Panc1 (cell line): ENCODE measurements at regions not wholly inside any gene's neighbourhood (a gene's known extent, or its start where the extent isn't known, plus 50 kb on each side); places are given as distances from the start of the nearest gene placed in this dataset.
"Not testable (repeated sequence)": the region's sequence is repeated elsewhere in the genome, so short reads cannot be mapped to it uniquely, and the experiment has no call there.

ENCODE experiments used
- ATAC-seq: fragments of 200-7000 bp; cut with Tn5 transposase; 2 replicates; pipeline ENCODE4 v1.9.1; 2020; ENCODE audit warnings: mild to moderate bottlenecking, moderate library complexity
- BruUV-seq: library from RNA; stranded (reverse); fragments of 400-500 nt; replicated peaks from 2 replicates; lab custom pipeline; 2021; lab: Mats Ljungman, UMichigan
- CTCF ChIA-PET: fragments of 300-600 bp; sonication (Branson Sonifier 250); formaldehyde crosslinking; loops from one replicate; lab custom pipeline; 2022; ENCODE audit warnings: antibody characterized with exemption; lab: Charles Lee
- POLR2A ChIA-PET: fragments of 300-600 bp; sonication (Branson Sonifier 250); formaldehyde crosslinking; loops from one replicate; lab custom pipeline; 2022; ENCODE audit warnings: antibody characterized with exemption; lab: Charles Lee
- DNase-seq: peaks from one replicate; pipeline ENCODE4 v3.0.0-alpha.2; 2010; ENCODE audit warnings: low read depth, low spot score
- H3K27ac ChIP-seq: 2 replicates; pipeline ENCODE4 v1.5.1; 2011; ENCODE audit warnings: mild to moderate bottlenecking, low read length, inconsistent platforms
- H3K27me3 ChIP-seq: fragments of 200-500 bp; sonication (Bioruptor generic); 2 replicates; pipeline ENCODE4 v1.6.0; 2014; ENCODE audit warnings: low read length, inconsistent platforms; ENCODE audit not compliant: control insufficient read depth, insufficient read depth
- H3K36me3 ChIP-seq: fragments of 200-500 bp; sonication (Bioruptor generic); 2 replicates; pipeline ENCODE4 v1.5.1; 2014; ENCODE audit warnings: inconsistent platforms, mild to moderate bottlenecking, low read length, moderate library complexity; ENCODE audit not compliant: control insufficient read depth, insufficient read depth
- H3K4me1 ChIP-seq: 2 replicates; pipeline ENCODE4 v1.5.1; 2011; ENCODE audit warnings: inconsistent platforms, mild to moderate bottlenecking, low read length, moderate library complexity; ENCODE audit not compliant: control insufficient read depth, insufficient read depth
- H3K4me3 ChIP-seq, 2 experiments: 2 replicates each; pipeline ENCODE4 v1.5.1; 2011 to 2012; ENCODE audit warnings: low read depth in 2 of 2, low read length in 2 of 2, mild to moderate bottlenecking in 2 of 2, inconsistent platforms in 1 of 2, moderate library complexity in 1 of 2
- H3K9me3 ChIP-seq: fragments of 200-500 bp; sonication (Bioruptor generic); 2 replicates; pipeline ENCODE4 v1.5.1; 2014; ENCODE audit warnings: low read depth, mild to moderate bottlenecking, inconsistent platforms, low read length, moderate library complexity; ENCODE audit not compliant: control insufficient read depth, insufficient read depth
- in situ Hi-C: cut with HindIII; loops from 2 replicates; pipeline ENCODE4 v1.10.0; 2016; ENCODE audit warnings: low sequenced_read_pairs, low pct_unique_long_range_greater_than_20kb
- intact Hi-C: fragments of 100-400 bp; cut with micrococcal nuclease; formaldehyde crosslinking; loops from one replicate; pipeline ENCODE4 v1.10.0; 2022; ENCODE audit not compliant: unreplicated experiment

GRCh38 chr22:10526079-10526478 is 5001.9 kb upstream of the OR11H1 start:
- H3K36me3 ChIP-seq, H3K27me3 ChIP-seq, H3K4me1 ChIP-seq, H3K9me3 ChIP-seq, H3K4me3 ChIP-seq, POLR2A ChIA-PET, CTCF ChIA-PET, H3K27ac ChIP-seq, DNase-seq, BruUV-seq, ATAC-seq, intact Hi-C loops, in situ Hi-C loops: not testable (repeated sequence)

GRCh38 chr22:10531141-10531540 is 4996.9 kb upstream of the OR11H1 start:
- ATAC-seq, H3K9me3 ChIP-seq, CTCF ChIA-PET, H3K4me3 ChIP-seq, H3K27ac ChIP-seq, in situ Hi-C loops, H3K4me1 ChIP-seq, DNase-seq, H3K27me3 ChIP-seq, H3K36me3 ChIP-seq, POLR2A ChIA-PET, BruUV-seq, intact Hi-C loops: not testable (repeated sequence)

GRCh38 chr22:10572531-10572930 is 4955.5 kb upstream of the OR11H1 start:
- intact Hi-C loops, H3K27ac ChIP-seq, POLR2A ChIA-PET, H3K36me3 ChIP-seq, H3K4me3 ChIP-seq, H3K9me3 ChIP-seq, H3K4me1 ChIP-seq, BruUV-seq, in situ Hi-C loops, ATAC-seq, CTCF ChIA-PET, H3K27me3 ChIP-seq, DNase-seq: not testable (repeated sequence)

GRCh38 chr22:10601071-10601470 is 4926.9 kb upstream of the OR11H1 start:
- CTCF ChIA-PET, H3K4me1 ChIP-seq, H3K9me3 ChIP-seq, H3K27ac ChIP-seq, POLR2A ChIA-PET, intact Hi-C loops, H3K27me3 ChIP-seq, H3K4me3 ChIP-seq, BruUV-seq, ATAC-seq, in situ Hi-C loops, H3K36me3 ChIP-seq, DNase-seq: not testable (repeated sequence)

GRCh38 chr22:10631961-10632360 is 4896.0 kb upstream of the OR11H1 start:
- DNase-seq, H3K36me3 ChIP-seq, BruUV-seq, in situ Hi-C loops, POLR2A ChIA-PET, H3K27me3 ChIP-seq, H3K4me3 ChIP-seq, H3K9me3 ChIP-seq, CTCF ChIA-PET, ATAC-seq, intact Hi-C loops, H3K4me1 ChIP-seq, H3K27ac ChIP-seq: not testable (repeated sequence)

DNA sequence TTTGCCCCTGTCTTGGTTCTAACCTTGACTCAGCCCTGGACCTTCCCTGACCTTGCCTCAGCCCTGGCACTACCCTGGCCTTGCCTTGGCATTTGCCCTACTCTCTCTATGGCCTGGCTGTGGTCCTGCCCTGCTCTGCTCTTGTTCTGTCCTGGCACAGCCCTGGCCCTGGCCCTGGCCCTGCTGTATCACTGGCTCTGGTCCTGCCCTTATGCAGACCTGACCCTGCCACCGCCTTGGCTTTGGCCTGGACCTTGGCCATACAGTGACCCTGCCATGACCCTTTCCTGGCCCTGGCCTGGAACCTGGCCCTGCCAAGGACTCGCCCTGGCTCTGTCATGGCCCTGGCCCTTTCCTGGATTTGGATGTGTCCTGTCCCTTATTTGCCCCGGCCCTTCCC is 4892.7 kb upstream of the OR11H1 start:
- H3K4me1 ChIP-seq, H3K27ac ChIP-seq, H3K4me3 ChIP-seq, DNase-seq, H3K36me3 ChIP-seq, H3K27me3 ChIP-seq, BruUV-seq, POLR2A ChIA-PET, CTCF ChIA-PET, intact Hi-C loops, H3K9me3 ChIP-seq, ATAC-seq, in situ Hi-C loops: not testable (repeated sequence)

DNA sequence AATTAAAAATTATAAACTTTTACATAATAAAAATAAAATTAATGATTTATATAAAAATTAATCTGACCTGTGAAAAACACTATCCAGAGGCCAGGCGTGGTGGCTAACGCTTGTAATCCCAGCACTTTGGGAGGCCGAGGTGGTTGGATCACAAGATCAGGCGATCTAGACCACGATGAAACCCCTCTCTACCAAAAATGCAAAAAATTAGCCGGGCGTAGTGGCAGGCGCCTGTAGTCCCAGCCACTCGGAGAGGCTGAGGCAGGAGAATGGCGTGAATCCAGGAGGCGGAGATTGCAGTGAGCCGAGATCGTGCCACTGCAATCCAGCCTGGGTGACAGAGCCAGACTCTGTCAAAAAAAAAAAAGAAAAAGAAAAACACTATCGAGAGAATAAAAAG is 4865.2 kb upstream of the OR11H1 start:
- H3K9me3 ChIP-seq, intact Hi-C loops, ATAC-seq, H3K4me1 ChIP-seq, BruUV-seq, H3K27me3 ChIP-seq, H3K27ac ChIP-seq, H3K4me3 ChIP-seq, DNase-seq, POLR2A ChIA-PET, CTCF ChIA-PET, H3K36me3 ChIP-seq, in situ Hi-C loops: not testable (repeated sequence)
